GM23338 (cell line): ENCODE measurements at regions not wholly inside any gene's neighbourhood (a gene's known extent, or its start where the extent isn't known, plus 50 kb on each side); places are given as distances from the start of the nearest gene placed in this dataset.

Source experiments
- CREB1 ChIP-seq: fragments of 250-450 bp; sonication (Bioruptor Pico); IDR thresholded peaks from 2 replicates; pipeline ENCODE4 v1.5.0; 2020; ENCODE audit warnings: low read depth, mild to moderate bottlenecking, moderate library complexity
- EZH2 ChIP-seq: fragments of 200-600 bp; sonication (generic); IDR thresholded peaks from one replicate; pipeline ENCODE4 v1.8.0; 2017; ENCODE audit warnings: antibody characterized with exemption, mild to moderate bottlenecking, low read depth; ENCODE audit not compliant: unreplicated experiment
- EZH2phosphoT487 ChIP-seq: fragments of 200-600 bp; sonication (generic); IDR thresholded peaks from one replicate; pipeline ENCODE4 v1.8.1; 2018; ENCODE audit warnings: antibody characterized with exemption; ENCODE audit not compliant: unreplicated experiment
- POLR2AphosphoS5 ChIP-seq: IDR thresholded peaks from 2 replicates; pipeline ENCODE4 v1.6.1; 2016; ENCODE audit warnings: antibody characterized with exemption, low read depth
- STAT1 ChIP-seq: IDR thresholded peaks from one replicate; pipeline ENCODE4 v1.6.1; 2016; ENCODE audit warnings: antibody characterized with exemption; ENCODE audit not compliant: unreplicated experiment
- TF ChIP-seq, protein P1 (sequence below): fragments of 250-450 bp; sonication (Bioruptor Pico); IDR thresholded peaks from 2 replicates; pipeline ENCODE4 v1.5.0; 2020; ENCODE audit warnings: mild to moderate bottlenecking, moderate library complexity
- TF ChIP-seq, protein P2 (sequence below), 2 experiments: fragments of 200-600 bp in 1 of 2; sonication (generic) in 1 of 2; conservative IDR thresholded peaks; 2 replicates each; pipeline versions ENCODE4 v1.5.1 to v1.6.1; 2016 to 2017; ENCODE audit warnings: antibody characterized with exemption in 2 of 2, low read depth in 2 of 2, mild to moderate bottlenecking in 2 of 2, moderate library complexity in 1 of 2
- TF ChIP-seq, protein P3 (sequence below): IDR thresholded peaks from one replicate; pipeline ENCODE4 v1.6.1; 2018; ENCODE audit warnings: antibody characterized with exemption; ENCODE audit not compliant: unreplicated experiment

DNA sequence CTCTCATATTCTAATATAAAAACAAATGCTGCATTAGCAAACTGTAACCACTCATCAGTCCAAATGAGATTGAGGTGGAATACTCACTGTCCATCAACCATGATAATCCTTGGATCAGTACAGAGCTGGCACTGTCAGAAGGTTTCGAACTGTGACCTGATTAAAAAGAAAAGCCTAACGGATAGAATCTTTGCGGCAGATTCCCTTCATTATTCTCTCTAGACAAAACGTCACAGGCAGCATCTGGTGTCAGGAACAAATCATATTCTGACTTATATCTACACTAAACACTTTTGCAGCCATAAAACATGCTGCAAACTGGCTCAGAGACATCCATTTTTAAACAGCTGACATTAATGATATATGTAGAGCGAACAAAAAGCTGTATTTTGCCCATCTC lies 677.7 kb upstream of the NXPH2 start:
- TF ChIP-seq, protein P1, sequence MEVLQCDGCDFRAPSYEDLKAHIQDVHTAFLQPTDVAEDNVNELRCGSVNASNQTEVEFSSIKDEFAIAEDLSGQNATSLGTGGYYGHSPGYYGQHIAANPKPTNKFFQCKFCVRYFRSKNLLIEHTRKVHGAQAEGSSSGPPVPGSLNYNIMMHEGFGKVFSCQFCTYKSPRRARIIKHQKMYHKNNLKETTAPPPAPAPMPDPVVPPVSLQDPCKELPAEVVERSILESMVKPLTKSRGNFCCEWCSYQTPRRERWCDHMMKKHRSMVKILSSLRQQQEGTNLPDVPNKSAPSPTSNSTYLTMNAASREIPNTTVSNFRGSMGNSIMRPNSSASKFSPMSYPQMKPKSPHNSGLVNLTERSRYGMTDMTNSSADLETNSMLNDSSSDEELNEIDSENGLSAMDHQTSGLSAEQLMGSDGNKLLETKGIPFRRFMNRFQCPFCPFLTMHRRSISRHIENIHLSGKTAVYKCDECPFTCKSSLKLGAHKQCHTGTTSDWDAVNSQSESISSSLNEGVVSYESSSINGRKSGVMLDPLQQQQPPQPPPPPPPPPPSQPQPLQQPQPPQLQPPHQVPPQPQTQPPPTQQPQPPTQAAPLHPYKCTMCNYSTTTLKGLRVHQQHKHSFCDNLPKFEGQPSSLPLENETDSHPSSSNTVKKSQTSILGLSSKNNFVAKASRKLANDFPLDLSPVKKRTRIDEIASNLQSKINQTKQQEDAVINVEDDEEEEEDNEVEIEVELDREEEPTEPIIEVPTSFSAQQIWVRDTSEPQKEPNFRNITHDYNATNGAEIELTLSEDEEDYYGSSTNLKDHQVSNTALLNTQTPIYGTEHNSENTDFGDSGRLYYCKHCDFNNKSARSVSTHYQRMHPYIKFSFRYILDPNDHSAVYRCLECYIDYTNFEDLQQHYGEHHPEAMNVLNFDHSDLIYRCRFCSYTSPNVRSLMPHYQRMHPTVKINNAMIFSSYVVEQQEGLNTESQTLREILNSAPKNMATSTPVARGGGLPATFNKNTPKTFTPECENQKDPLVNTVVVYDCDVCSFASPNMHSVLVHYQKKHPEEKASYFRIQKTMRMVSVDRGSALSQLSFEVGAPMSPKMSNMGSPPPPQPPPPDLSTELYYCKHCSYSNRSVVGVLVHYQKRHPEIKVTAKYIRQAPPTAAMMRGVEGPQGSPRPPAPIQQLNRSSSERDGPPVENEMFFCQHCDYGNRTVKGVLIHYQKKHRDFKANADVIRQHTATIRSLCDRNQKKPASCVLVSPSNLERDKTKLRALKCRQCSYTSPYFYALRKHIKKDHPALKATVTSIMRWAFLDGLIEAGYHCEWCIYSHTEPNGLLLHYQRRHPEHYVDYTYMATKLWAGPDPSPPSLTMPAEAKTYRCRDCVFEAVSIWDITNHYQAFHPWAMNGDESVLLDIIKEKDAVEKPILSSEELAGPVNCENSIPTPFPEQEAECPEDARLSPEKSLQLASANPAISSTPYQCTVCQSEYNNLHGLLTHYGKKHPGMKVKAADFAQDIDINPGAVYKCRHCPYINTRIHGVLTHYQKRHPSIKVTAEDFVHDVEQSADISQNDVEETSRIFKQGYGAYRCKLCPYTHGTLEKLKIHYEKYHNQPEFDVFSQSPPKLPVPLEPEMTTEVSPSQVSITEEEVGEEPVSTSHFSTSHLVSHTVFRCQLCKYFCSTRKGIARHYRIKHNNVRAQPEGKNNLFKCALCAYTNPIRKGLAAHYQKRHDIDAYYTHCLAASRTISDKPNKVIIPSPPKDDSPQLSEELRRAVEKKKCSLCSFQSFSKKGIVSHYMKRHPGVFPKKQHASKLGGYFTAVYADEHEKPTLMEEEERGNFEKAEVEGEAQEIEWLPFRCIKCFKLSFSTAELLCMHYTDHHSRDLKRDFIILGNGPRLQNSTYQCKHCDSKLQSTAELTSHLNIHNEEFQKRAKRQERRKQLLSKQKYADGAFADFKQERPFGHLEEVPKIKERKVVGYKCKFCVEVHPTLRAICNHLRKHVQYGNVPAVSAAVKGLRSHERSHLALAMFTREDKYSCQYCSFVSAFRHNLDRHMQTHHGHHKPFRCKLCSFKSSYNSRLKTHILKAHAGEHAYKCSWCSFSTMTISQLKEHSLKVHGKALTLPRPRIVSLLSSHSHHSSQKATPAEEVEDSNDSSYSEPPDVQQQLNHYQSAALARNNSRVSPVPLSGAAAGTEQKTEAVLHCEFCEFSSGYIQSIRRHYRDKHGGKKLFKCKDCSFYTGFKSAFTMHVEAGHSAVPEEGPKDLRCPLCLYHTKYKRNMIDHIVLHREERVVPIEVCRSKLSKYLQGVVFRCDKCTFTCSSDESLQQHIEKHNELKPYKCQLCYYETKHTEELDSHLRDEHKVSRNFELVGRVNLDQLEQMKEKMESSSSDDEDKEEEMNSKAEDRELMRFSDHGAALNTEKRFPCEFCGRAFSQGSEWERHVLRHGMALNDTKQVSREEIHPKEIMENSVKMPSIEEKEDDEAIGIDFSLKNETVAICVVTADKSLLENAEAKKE (CRISPR knock-in tag) = no peak
- no peak for TF ChIP-seq POLR2AphosphoS5
- TF ChIP-seq, protein P2, sequence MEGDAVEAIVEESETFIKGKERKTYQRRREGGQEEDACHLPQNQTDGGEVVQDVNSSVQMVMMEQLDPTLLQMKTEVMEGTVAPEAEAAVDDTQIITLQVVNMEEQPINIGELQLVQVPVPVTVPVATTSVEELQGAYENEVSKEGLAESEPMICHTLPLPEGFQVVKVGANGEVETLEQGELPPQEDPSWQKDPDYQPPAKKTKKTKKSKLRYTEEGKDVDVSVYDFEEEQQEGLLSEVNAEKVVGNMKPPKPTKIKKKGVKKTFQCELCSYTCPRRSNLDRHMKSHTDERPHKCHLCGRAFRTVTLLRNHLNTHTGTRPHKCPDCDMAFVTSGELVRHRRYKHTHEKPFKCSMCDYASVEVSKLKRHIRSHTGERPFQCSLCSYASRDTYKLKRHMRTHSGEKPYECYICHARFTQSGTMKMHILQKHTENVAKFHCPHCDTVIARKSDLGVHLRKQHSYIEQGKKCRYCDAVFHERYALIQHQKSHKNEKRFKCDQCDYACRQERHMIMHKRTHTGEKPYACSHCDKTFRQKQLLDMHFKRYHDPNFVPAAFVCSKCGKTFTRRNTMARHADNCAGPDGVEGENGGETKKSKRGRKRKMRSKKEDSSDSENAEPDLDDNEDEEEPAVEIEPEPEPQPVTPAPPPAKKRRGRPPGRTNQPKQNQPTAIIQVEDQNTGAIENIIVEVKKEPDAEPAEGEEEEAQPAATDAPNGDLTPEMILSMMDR (conservative IDR thresholded peaks at IDR 0.05; ENCODE audit: low read depth in 2 of 2) = no peak
- TF ChIP-seq, protein P3, sequence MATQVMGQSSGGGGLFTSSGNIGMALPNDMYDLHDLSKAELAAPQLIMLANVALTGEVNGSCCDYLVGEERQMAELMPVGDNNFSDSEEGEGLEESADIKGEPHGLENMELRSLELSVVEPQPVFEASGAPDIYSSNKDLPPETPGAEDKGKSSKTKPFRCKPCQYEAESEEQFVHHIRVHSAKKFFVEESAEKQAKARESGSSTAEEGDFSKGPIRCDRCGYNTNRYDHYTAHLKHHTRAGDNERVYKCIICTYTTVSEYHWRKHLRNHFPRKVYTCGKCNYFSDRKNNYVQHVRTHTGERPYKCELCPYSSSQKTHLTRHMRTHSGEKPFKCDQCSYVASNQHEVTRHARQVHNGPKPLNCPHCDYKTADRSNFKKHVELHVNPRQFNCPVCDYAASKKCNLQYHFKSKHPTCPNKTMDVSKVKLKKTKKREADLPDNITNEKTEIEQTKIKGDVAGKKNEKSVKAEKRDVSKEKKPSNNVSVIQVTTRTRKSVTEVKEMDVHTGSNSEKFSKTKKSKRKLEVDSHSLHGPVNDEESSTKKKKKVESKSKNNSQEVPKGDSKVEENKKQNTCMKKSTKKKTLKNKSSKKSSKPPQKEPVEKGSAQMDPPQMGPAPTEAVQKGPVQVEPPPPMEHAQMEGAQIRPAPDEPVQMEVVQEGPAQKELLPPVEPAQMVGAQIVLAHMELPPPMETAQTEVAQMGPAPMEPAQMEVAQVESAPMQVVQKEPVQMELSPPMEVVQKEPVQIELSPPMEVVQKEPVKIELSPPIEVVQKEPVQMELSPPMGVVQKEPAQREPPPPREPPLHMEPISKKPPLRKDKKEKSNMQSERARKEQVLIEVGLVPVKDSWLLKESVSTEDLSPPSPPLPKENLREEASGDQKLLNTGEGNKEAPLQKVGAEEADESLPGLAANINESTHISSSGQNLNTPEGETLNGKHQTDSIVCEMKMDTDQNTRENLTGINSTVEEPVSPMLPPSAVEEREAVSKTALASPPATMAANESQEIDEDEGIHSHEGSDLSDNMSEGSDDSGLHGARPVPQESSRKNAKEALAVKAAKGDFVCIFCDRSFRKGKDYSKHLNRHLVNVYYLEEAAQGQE = no peak
- TF ChIP-seq EZH2 = no peak
- no peak for TF ChIP-seq CREB1 (CRISPR knock-in tag)
- no peak for TF ChIP-seq EZH2phosphoT487
- no peak for TF ChIP-seq STAT1
